ENCODE measurements at regions not wholly inside any gene's neighbourhood (a gene's known extent, or its start where the extent isn't known, plus 50 kb on each side); places are given as distances from the start of the nearest gene placed in this dataset.
"Not testable (repeated sequence)": the region's sequence is repeated elsewhere in the genome, so short reads cannot be mapped to it uniquely, and the experiment has no call there.

DNA sequence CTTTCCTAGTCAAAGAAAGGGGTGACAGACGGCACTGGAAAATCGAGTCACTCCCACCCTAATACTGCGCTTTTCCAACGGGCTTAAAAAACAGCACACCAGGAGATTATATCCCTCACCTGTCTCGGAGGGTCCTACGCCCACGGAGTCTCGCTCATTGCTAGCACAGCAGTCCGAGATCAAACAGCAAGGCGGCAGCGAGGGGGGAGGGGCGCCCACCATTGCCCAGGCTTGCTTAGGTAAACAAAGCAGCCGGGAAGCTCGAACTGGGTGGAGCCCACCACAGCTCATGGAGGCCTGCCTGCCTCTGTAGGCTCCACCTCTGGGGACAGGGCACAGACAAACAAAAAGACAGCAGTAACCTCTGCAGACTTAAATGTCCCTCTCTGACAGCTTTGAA is 280.7 kb downstream of the TFAP2A start:
- not testable (repeated sequence) for H3K27me3 ChIP-seq (ENCODE audit: control insufficient read depth in 1 of 2, insufficient read depth in 2 of 2, low read length in 2 of 2); H3K9ac ChIP-seq (ENCODE audit: low read length in 2 of 2); H3K4me3 ChIP-seq (ENCODE audit: low read length in 2 of 2); H3K27ac ChIP-seq (ENCODE audit: low read length); H3K9me3 ChIP-seq (ENCODE audit: control insufficient read depth in 2 of 2, low read length in 2 of 2); H3K4me1 ChIP-seq (ENCODE audit: control insufficient read depth, insufficient read depth, low read length); H3K36me3 ChIP-seq (ENCODE audit: control insufficient read depth in 2 of 2, insufficient read depth in 2 of 2, low read length in 2 of 2)

DNA sequence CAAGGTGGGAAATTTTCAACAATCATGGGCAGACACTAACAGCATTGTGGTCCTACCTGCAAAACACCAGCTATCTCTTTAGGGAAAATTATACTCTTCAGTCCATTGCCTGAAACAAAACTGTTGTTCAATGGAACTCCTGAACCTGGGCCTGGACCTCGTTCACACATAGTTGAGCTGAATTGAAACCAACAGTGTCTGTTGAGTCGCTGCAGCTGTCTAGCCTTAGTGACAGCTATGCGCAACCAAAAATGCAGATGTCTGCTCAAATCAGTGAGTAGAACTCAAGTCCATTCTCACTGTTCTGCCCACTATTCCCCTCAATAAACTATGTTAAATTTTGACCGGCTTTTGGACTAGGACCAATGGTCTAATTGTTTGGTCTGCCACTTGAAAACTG is 286.2 kb downstream of the TFAP2A start:
- H3K4me3 ChIP-seq (ENCODE audit: low read length in 2 of 2) = no peak overlapping the region
- no peak overlapping the region for H3K27ac ChIP-seq (ENCODE audit: low read length)
- H3K9me3 ChIP-seq (ENCODE audit: control insufficient read depth in 2 of 2, low read length in 2 of 2) = peaks cover 0 to 3% of the 10 kb centered on the region in 2 donors
- no peaks in the 10 kb centered on the region for H3K4me1 ChIP-seq (ENCODE audit: control insufficient read depth, insufficient read depth, low read length)
- no peaks in the 10 kb centered on the region for H3K27me3 ChIP-seq (ENCODE audit: control insufficient read depth in 1 of 2, insufficient read depth in 2 of 2, low read length in 2 of 2)
- no peaks in the 10 kb centered on the region for H3K36me3 ChIP-seq (ENCODE audit: control insufficient read depth in 2 of 2, insufficient read depth in 2 of 2, low read length in 2 of 2)
- no peak overlapping the region for H3K9ac ChIP-seq (ENCODE audit: low read length in 2 of 2)

DNA sequence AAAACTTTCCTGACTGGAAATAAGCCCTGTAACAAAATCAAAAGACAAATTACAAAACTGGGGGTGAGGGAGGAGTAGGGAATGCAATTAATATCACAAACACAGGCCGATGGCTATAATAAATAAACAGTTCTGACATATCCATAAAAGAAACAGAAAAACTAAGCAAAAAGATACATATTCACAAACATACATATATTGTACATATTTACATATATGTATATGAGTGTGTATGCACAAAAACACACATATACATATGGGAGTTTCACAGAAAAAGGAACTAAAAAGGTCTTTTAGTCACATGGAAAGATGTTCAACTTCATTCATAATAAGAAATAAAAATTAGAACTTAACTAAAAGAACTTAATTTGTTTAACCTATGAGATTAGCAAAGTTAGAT is 292.7 kb downstream of the TFAP2A start:
- Histone ChIP-seq H3K27me3 (ENCODE audit: control insufficient read depth in 1 of 2, insufficient read depth in 2 of 2, low read length in 2 of 2) (no peaks in the 10 kb centered on the region), H3K4me1 (ENCODE audit: control insufficient read depth, insufficient read depth, low read length) (no peaks in the 10 kb centered on the region), H3K9me3 (ENCODE audit: control insufficient read depth in 2 of 2, low read length in 2 of 2) (peaks cover 0 to 3% of the 10 kb centered on the region in 2 donors), H3K36me3 (ENCODE audit: control insufficient read depth in 2 of 2, insufficient read depth in 2 of 2, low read length in 2 of 2) (no peaks in the 10 kb centered on the region), H3K9ac (ENCODE audit: low read length in 2 of 2) (no peak overlapping the region), H3K4me3 (ENCODE audit: low read length in 2 of 2) (no peak overlapping the region), H3K27ac (ENCODE audit: low read length) (no peak overlapping the region)

DNA sequence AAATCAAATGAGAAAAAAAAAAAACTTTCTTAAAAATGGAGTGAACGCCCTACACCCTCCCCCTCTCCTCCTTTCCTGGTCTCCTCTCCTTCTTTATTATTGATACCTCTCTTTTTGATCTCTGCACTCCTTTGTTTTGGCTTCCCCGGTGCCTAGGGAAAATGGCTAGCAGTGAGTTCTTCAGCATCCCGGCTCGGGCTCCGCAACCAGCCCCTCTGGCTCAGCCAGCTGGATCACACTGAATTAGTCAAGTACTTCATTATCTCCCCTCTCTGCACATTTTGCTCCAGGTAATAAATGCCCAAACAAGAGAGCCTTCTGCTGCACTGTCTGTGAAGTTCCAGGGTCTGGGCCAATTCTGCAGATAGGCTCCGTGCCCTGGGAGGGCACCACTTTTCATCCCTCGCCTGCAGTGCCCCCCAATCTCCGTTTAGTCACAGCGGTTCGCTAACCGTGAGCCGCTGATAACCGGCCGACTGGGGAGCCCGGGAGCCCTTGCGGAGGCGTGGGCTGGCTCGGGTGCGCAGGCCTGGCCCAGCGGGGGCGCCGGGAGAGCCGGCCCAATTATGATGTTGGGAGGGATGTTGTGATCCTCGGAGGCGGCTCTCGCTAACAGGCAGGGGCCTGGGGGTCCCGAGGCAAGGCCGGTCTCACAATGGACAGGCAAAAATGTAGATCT is 301.9 kb downstream of the TFAP2A start:
- peaks cover 2 to 13% of the 10 kb centered on the region in 2 donors for H3K27me3 ChIP-seq (ENCODE audit: control insufficient read depth in 1 of 2, insufficient read depth in 2 of 2, low read length in 2 of 2)
- H3K9ac ChIP-seq (ENCODE audit: low read length in 2 of 2) = no peak overlapping the region
- no peaks in the 10 kb centered on the region for H3K4me1 ChIP-seq (ENCODE audit: control insufficient read depth, insufficient read depth, low read length)
- no peaks in the 10 kb centered on the region for H3K9me3 ChIP-seq (ENCODE audit: control insufficient read depth in 2 of 2, low read length in 2 of 2)
- no peak overlapping the region for H3K4me3 ChIP-seq (ENCODE audit: low read length in 2 of 2)
- H3K27ac ChIP-seq (ENCODE audit: low read length) = no peak overlapping the region
- H3K36me3 ChIP-seq (ENCODE audit: control insufficient read depth in 2 of 2, insufficient read depth in 2 of 2, low read length in 2 of 2) = no peaks in the 10 kb centered on the region

GRCh38 chr6:10111975-10112374 is 302.9 kb downstream of the TFAP2A start:
- Histone ChIP-seq H3K4me1 (ENCODE audit: control insufficient read depth, insufficient read depth, low read length) (no peaks in the 10 kb centered on the region), H3K36me3 (ENCODE audit: control insufficient read depth in 2 of 2, insufficient read depth in 2 of 2, low read length in 2 of 2) (no peaks in the 10 kb centered on the region), H3K4me3 (ENCODE audit: low read length in 2 of 2) (no peak overlapping the region), H3K27ac (ENCODE audit: low read length) (no peak overlapping the region), H3K9me3 (ENCODE audit: control insufficient read depth in 2 of 2, low read length in 2 of 2) (no peaks in the 10 kb centered on the region), H3K27me3 (ENCODE audit: control insufficient read depth in 1 of 2, insufficient read depth in 2 of 2, low read length in 2 of 2) (peaks cover 2 to 13% of the 10 kb centered on the region in 2 donors), H3K9ac (ENCODE audit: low read length in 2 of 2) (no peak overlapping the region)

DNA sequence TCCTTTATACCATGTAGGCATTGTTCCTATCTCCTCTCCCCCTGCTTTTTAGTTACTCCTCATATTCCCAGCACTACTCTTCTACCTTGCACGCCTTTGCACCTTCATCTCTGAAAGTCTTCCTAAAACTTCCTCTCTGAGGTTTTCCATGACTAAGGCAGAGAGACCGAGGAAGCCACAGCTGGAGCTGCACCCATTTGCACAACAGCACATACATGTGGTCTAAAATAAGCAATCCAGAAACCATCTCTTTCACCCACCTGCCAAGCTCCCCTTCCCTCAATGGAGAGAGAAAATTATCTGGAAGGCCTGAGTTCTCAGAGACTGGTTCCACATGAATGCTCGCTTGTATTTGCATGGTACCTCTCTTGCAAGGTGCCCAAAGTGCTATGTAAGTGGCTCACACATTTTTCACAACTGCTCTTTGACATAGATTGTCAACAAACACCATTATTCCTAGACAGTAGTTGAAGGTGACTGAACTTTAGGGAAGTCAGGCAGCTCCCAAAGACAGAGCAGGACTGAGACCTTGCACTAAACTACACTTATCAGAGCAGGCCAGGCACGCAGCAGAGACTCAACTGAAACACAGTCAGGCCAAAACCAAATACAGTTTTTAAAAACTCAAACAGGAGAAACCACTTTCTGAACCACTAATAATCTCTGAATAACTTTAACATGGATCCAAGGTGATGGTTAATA is 313.2 kb downstream of the TFAP2A start:
- no peaks in the 10 kb centered on the region for H3K36me3 ChIP-seq (ENCODE audit: control insufficient read depth in 2 of 2, insufficient read depth in 2 of 2, low read length in 2 of 2)
- no peaks in the 10 kb centered on the region for H3K9me3 ChIP-seq (ENCODE audit: control insufficient read depth in 2 of 2, low read length in 2 of 2)
- peaks cover 3% of the 10 kb centered on the region for H3K4me1 ChIP-seq (ENCODE audit: control insufficient read depth, insufficient read depth, low read length)
- H3K4me3 ChIP-seq (ENCODE audit: low read length in 2 of 2) = no peak overlapping the region
- H3K27ac ChIP-seq (ENCODE audit: low read length) = no peak overlapping the region
- H3K9ac ChIP-seq (ENCODE audit: low read length in 2 of 2) = no peak overlapping the region
- no peaks in the 10 kb centered on the region for H3K27me3 ChIP-seq (ENCODE audit: control insufficient read depth in 1 of 2, insufficient read depth in 2 of 2, low read length in 2 of 2)

GRCh38 chr6:10099529-10100140 is 315.2 kb downstream of the TFAP2A start:
- H3K36me3 ChIP-seq (ENCODE audit: control insufficient read depth in 2 of 2, insufficient read depth in 2 of 2, low read length in 2 of 2) = no peaks in the 10 kb centered on the region
- no peaks in the 10 kb centered on the region for H3K27me3 ChIP-seq (ENCODE audit: control insufficient read depth in 1 of 2, insufficient read depth in 2 of 2, low read length in 2 of 2)
- peaks cover 3% of the 10 kb centered on the region for H3K4me1 ChIP-seq (ENCODE audit: control insufficient read depth, insufficient read depth, low read length)
- no peak overlapping the region for H3K9ac ChIP-seq (ENCODE audit: low read length in 2 of 2)
- no peaks in the 10 kb centered on the region for H3K9me3 ChIP-seq (ENCODE audit: control insufficient read depth in 2 of 2, low read length in 2 of 2)
- no peak overlapping the region for H3K4me3 ChIP-seq (ENCODE audit: low read length in 2 of 2)
- H3K27ac ChIP-seq (ENCODE audit: low read length) = no peak overlapping the region

- Histone ChIP-seq H3K27ac (ENCODE audit: low read length) (no peak overlapping the region), H3K9ac (ENCODE audit: low read length in 2 of 2) (no peak overlapping the region), H3K4me3 (ENCODE audit: low read length in 2 of 2) (peak overlapping the region in 1 of 2 donors; percentile 40), H3K4me1 (ENCODE audit: control insufficient read depth, insufficient read depth, low read length) (peaks cover 3% of the 10 kb centered on the region), H3K9me3 (ENCODE audit: control insufficient read depth in 2 of 2, low read length in 2 of 2) (no peaks in the 10 kb centered on the region), H3K27me3 (ENCODE audit: control insufficient read depth in 1 of 2, insufficient read depth in 2 of 2, low read length in 2 of 2) (no peaks in the 10 kb centered on the region), H3K36me3 (ENCODE audit: control insufficient read depth in 2 of 2, insufficient read depth in 2 of 2, low read length in 2 of 2) (no peaks in the 10 kb centered on the region)
Observed at GRCh38 chr6:10098756-10099528, 315.9 kb downstream of the TFAP2A start.

DNA sequence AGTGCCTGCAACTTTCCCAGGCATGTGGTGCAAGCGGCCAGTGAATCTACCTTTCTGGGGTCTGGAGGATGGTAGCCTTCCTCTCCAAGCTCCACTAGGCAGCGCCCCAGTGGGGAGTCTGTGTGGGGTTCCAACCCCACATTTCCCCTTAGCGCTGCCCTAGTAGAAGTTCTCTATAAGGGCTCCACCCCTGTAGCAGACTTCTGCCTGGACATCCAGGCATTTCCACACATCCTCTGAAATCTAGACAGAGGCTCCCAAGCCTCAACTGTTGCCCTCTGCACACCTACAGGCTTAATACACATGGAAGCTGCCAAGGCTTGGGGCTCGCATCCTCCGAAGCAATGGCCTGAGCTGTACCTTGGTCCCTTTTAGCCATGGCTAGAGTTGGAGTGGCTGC is 321.6 kb downstream of the TFAP2A start:
- Histone ChIP-seq H3K27ac (ENCODE audit: low read length) (no peak overlapping the region), H3K9me3 (ENCODE audit: control insufficient read depth in 2 of 2, low read length in 2 of 2) (no peaks in the 10 kb centered on the region), H3K9ac (ENCODE audit: low read length in 2 of 2) (no peak overlapping the region), H3K4me1 (ENCODE audit: control insufficient read depth, insufficient read depth, low read length) (no peaks in the 10 kb centered on the region), H3K27me3 (ENCODE audit: control insufficient read depth in 1 of 2, insufficient read depth in 2 of 2, low read length in 2 of 2) (no peaks in the 10 kb centered on the region), H3K36me3 (ENCODE audit: control insufficient read depth in 2 of 2, insufficient read depth in 2 of 2, low read length in 2 of 2) (no peaks in the 10 kb centered on the region), H3K4me3 (ENCODE audit: low read length in 2 of 2) (no peak overlapping the region)

- Histone ChIP-seq H3K9me3 (ENCODE audit: control insufficient read depth in 2 of 2, low read length in 2 of 2) (no peaks in the 10 kb centered on the region), H3K9ac (ENCODE audit: low read length in 2 of 2) (no peak overlapping the region), H3K36me3 (ENCODE audit: control insufficient read depth in 2 of 2, insufficient read depth in 2 of 2, low read length in 2 of 2) (no peaks in the 10 kb centered on the region), H3K27ac (ENCODE audit: low read length) (no peak overlapping the region), H3K4me3 (ENCODE audit: low read length in 2 of 2) (no peak overlapping the region), H3K27me3 (ENCODE audit: control insufficient read depth in 1 of 2, insufficient read depth in 2 of 2, low read length in 2 of 2) (peaks cover 0 to 2% of the 10 kb centered on the region in 2 donors), H3K4me1 (ENCODE audit: control insufficient read depth, insufficient read depth, low read length) (no peaks in the 10 kb centered on the region)
Observed at GRCh38 chr6:10084111-10084986, 330.5 kb downstream of the TFAP2A start.

Data from stomach smooth muscle (tissue), 2 donors.